WTC11 (cell line): ENCODE measurements at regions not wholly inside any gene's neighbourhood (a gene's known extent, or its start where the extent isn't known, plus 50 kb on each side); places are given as distances from the start of the nearest gene placed in this dataset.

Source experiments
- ATAC-seq: fragments of 200-7000 bp; cut with Tn5 transposase; 2 replicates; pipeline ENCODE4 v1.10.0; 2021; ENCODE audit warnings: mild to moderate bottlenecking, moderate library complexity
- CTCF ChIA-PET: fragments of 300-600 bp; sonication (Branson Sonifier 250); formaldehyde crosslinking; loops from one replicate; lab custom pipeline; 2021; ENCODE audit warnings: antibody characterized with exemption; lab: Charles Lee
- POLR2A ChIA-PET: fragments of 350-600 bp; sonication (Branson Sonifier 250); formaldehyde crosslinking; loops from one replicate; lab custom pipeline; 2021; ENCODE audit warnings: antibody characterized with exemption; lab: Charles Lee
- DNase-seq: peaks from one replicate; pipeline ENCODE4 v3.0.0; 2021; ENCODE audit warnings: low spot score
- H3K27ac Mint-ChIP-seq: 2 replicates; pipeline ENCODE4 v1.8.0; 2021; ENCODE audit warnings: mixed read lengths
- H3K27me3 Mint-ChIP-seq: 2 replicates; pipeline ENCODE4 v1.8.0; 2021; ENCODE audit warnings: low read depth, mild to moderate bottlenecking, moderate library complexity, mixed read lengths
- H3K36me3 Mint-ChIP-seq: 2 replicates; pipeline ENCODE4 v1.8.0; 2021; ENCODE audit warnings: mixed read lengths
- H3K4me1 Mint-ChIP-seq: 2 replicates; pipeline ENCODE4 v1.8.0; 2022; ENCODE audit warnings: mixed read lengths
- H3K4me3 Mint-ChIP-seq: 2 replicates; pipeline ENCODE4 v1.8.0; 2021; ENCODE audit warnings: mild to moderate bottlenecking, moderate library complexity, mixed read lengths
- H3K9me3 Mint-ChIP-seq: 2 replicates; pipeline ENCODE4 v1.8.0; 2021; ENCODE audit warnings: mixed read lengths
- ATF2 ChIP-seq: sonication (generic); formaldehyde crosslinking; IDR thresholded peaks from 2 replicates; pipeline ENCODE4 v1.8.1; 2022; ENCODE audit warnings: low read depth, missing genetic modification reagents, borderline replicate concordance
- GABPB1 ChIP-seq: sonication (generic); formaldehyde crosslinking; IDR thresholded peaks from 2 replicates; pipeline ENCODE4 v1.8.1; 2023; ENCODE audit warnings: mild to moderate bottlenecking, missing genetic modification reagents
- IRF1 ChIP-seq: sonication (generic); formaldehyde crosslinking; IDR thresholded peaks from 2 replicates; pipeline ENCODE4 v1.8.0; 2023; ENCODE audit warnings: missing genetic modification reagents
- JUN ChIP-seq: sonication (generic); formaldehyde crosslinking; IDR thresholded peaks from 2 replicates; pipeline ENCODE4 v1.8.0; 2023; ENCODE audit warnings: mild to moderate bottlenecking, missing genetic modification reagents
- NFYB ChIP-seq: sonication (generic); formaldehyde crosslinking; conservative IDR thresholded peaks from 2 replicates; pipeline ENCODE4 v1.8.0; 2022; ENCODE audit warnings: low read depth, missing genetic modification reagents
- NR2C2 ChIP-seq: sonication (generic); formaldehyde crosslinking; IDR thresholded peaks from 2 replicates; pipeline ENCODE4 v1.8.0; 2022; ENCODE audit warnings: mild to moderate bottlenecking, missing genetic modification reagents
- PREB ChIP-seq: sonication (generic); formaldehyde crosslinking; IDR thresholded peaks from 2 replicates; pipeline ENCODE4 v1.8.1; 2022; ENCODE audit warnings: mild to moderate bottlenecking, missing genetic modification reagents, moderate library complexity, borderline replicate concordance
- RORB ChIP-seq: fragments of 250-450 bp; sonication (Bioruptor Pico); IDR thresholded peaks from 2 replicates; pipeline ENCODE4 v1.9.0; 2021; ENCODE audit warnings: mild to moderate bottlenecking
- STAT6 ChIP-seq: sonication (generic); formaldehyde crosslinking; conservative IDR thresholded peaks from 2 replicates; pipeline ENCODE4 v1.8.1; 2023; ENCODE audit warnings: mild to moderate bottlenecking, low read depth, missing genetic modification reagents, moderate library complexity
- TEAD1 ChIP-seq: sonication (generic); formaldehyde crosslinking; IDR thresholded peaks from 2 replicates; pipeline ENCODE4 v1.8.0; 2022; ENCODE audit warnings: mild to moderate bottlenecking, missing genetic modification reagents
- USF2 ChIP-seq: sonication (generic); formaldehyde crosslinking; IDR thresholded peaks from 2 replicates; pipeline ENCODE4 v1.8.1; 2023; ENCODE audit warnings: mild to moderate bottlenecking, missing genetic modification reagents, moderate library complexity
- ZNF232 ChIP-seq: sonication (generic); formaldehyde crosslinking; IDR thresholded peaks from 2 replicates; pipeline ENCODE4 v1.8.0; 2022; ENCODE audit warnings: mild to moderate bottlenecking, missing genetic modification reagents
- ZNF671 ChIP-seq: fragments of 250-450 bp; sonication (Bioruptor Pico); IDR thresholded peaks from 2 replicates; pipeline ENCODE4 v1.8.0; 2021; ENCODE audit warnings: mild to moderate bottlenecking
- TF ChIP-seq, protein P1 (sequence below): sonication (generic); formaldehyde crosslinking; conservative IDR thresholded peaks from 2 replicates; pipeline ENCODE4 v1.8.1; 2022; ENCODE audit warnings: mild to moderate bottlenecking, missing genetic modification reagents
- TF ChIP-seq, protein P2 (sequence below): fragments of 200-600 bp; IDR thresholded peaks from 2 replicates; pipeline ENCODE4 v1.8.0; 2022; ENCODE audit warnings: antibody characterized with exemption

- TF ChIP-seq, protein P1, sequence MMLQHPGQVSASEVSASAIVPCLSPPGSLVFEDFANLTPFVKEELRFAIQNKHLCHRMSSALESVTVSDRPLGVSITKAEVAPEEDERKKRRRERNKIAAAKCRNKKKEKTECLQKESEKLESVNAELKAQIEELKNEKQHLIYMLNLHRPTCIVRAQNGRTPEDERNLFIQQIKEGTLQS (CRISPR knock-in tag) = no peak
- TF ChIP-seq PREB (CRISPR knock-in tag) = no peak
These were observed 292.1 kb upstream of the ATP2B1 start (continued) for GRCh38 chr12:90000721-90001120.

GRCh38 chr12:89999699-90000505, 291.3 kb upstream of the ATP2B1 start:
- Mint-ChIP-seq H3K27me3 (no peaks in the 10 kb centered on the region), H3K36me3 (no peaks in the 10 kb centered on the region), H3K9me3 (no peaks in the 10 kb centered on the region), H3K4me1 (peaks cover 18% of the 10 kb centered on the region), H3K27ac (no peak overlapping the region), H3K4me3 (no peak overlapping the region)
- POLR2A ChIA-PET = no interaction called here
- ATAC-seq = no peak
- TF ChIP-seq JUN (CRISPR knock-in tag) = no peak
- TF ChIP-seq ATF2 (CRISPR knock-in tag) = no peak
- no peak for TF ChIP-seq ZNF671
- TF ChIP-seq GABPB1 = no peak
- TF ChIP-seq NFYB (CRISPR knock-in tag) = no peak
- no peak for TF ChIP-seq TEAD1 (CRISPR knock-in tag)
- TF ChIP-seq RORB (CRISPR knock-in tag) = no peak
- no peak for DNase-seq
- CTCF ChIA-PET = no interaction called here

GRCh38 chr12:89995870-89996269, 287.2 kb upstream of the ATP2B1 start:
- ATAC-seq = no peak
- Mint-ChIP-seq H3K4me1 (peaks cover 12% of the 10 kb centered on the region), H3K27me3 (no peaks in the 10 kb centered on the region), H3K4me3 (no peak overlapping the region), H3K27ac (no peak overlapping the region), H3K9me3 (no peaks in the 10 kb centered on the region), H3K36me3 (no peaks in the 10 kb centered on the region)
- POLR2A ChIA-PET = no interaction called here
- CTCF ChIA-PET = no interaction called here
- no peak for DNase-seq
- TF ChIP-seq ZNF232 (CRISPR knock-in tag) (no peak), STAT6 (CRISPR knock-in tag) (no peak), RORB (CRISPR knock-in tag) (no peak), IRF1 (CRISPR knock-in tag) (no peak), USF2 (no peak), NR2C2 (CRISPR knock-in tag) (no peak)
- TF ChIP-seq, protein P2, sequence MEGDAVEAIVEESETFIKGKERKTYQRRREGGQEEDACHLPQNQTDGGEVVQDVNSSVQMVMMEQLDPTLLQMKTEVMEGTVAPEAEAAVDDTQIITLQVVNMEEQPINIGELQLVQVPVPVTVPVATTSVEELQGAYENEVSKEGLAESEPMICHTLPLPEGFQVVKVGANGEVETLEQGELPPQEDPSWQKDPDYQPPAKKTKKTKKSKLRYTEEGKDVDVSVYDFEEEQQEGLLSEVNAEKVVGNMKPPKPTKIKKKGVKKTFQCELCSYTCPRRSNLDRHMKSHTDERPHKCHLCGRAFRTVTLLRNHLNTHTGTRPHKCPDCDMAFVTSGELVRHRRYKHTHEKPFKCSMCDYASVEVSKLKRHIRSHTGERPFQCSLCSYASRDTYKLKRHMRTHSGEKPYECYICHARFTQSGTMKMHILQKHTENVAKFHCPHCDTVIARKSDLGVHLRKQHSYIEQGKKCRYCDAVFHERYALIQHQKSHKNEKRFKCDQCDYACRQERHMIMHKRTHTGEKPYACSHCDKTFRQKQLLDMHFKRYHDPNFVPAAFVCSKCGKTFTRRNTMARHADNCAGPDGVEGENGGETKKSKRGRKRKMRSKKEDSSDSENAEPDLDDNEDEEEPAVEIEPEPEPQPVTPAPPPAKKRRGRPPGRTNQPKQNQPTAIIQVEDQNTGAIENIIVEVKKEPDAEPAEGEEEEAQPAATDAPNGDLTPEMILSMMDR = no peak
